Left ventricle myocardium inferior (tissue), 1 donor: ENCODE measurements at regions not wholly inside any gene's neighbourhood (a gene's known extent, or its start where the extent isn't known, plus 50 kb on each side); places are given as distances from the start of the nearest gene placed in this dataset.

Experiments used
- DNase-seq: peaks from one replicate; pipeline ENCODE4 v3.0.0-alpha.2; 2020
- H3K27ac ChIP-seq: fragments of 200-600 bp; replicated peaks from 2 replicates; pipeline ENCODE4 v1.8.0; 2021
- H3K27me3 ChIP-seq: fragments of 200-600 bp; 2 replicates; pipeline ENCODE4 v1.8.0; 2021; ENCODE audit warnings: low read depth
- H3K36me3 ChIP-seq: fragments of 200-600 bp; 2 replicates; pipeline ENCODE4 v1.8.0; 2021
- H3K4me1 ChIP-seq: fragments of 200-600 bp; 2 replicates; pipeline ENCODE4 v1.8.0; 2021
- H3K4me3 ChIP-seq: fragments of 200-600 bp; 2 replicates; pipeline ENCODE4 v1.8.0; 2021; ENCODE audit warnings: mild to moderate bottlenecking, moderate library complexity
- H3K9me3 ChIP-seq: fragments of 200-600 bp; replicated peaks from 2 replicates; pipeline ENCODE4 v1.8.0; 2021
- CTCF ChIP-seq: fragments of 200-600 bp; IDR thresholded peaks from 2 replicates; pipeline ENCODE4 v1.8.0; 2021; ENCODE audit warnings: antibody characterized with exemption, mild to moderate bottlenecking, borderline replicate concordance
- intact Hi-C: fragments of 100-400 bp; cut with micrococcal nuclease; formaldehyde crosslinking; loops from one replicate; pipeline ENCODE4 v1.11.0; 2022
- donor health status: DM: no; HTN: yes; CAD: no; lungs with severe emphysema.

GRCh38 chr5:81914696-81915095, 57.1 kb upstream of the ATG10 start:
- intact Hi-C loops = no loop called here
- no peaks in the 10 kb centered on the region for H3K4me1 ChIP-seq
- H3K9me3 ChIP-seq = no peaks in the 10 kb centered on the region
- H3K36me3 ChIP-seq = no peaks in the 10 kb centered on the region
- H3K27ac ChIP-seq = no peak overlapping the region
- no peak for TF ChIP-seq CTCF
- DNase-seq = no peak
- no peaks in the 10 kb centered on the region for H3K27me3 ChIP-seq
- H3K4me3 ChIP-seq = no peak overlapping the region

- intact Hi-C loops = no loop called here
- no peak overlapping the region for H3K4me3 ChIP-seq
- no peaks in the 10 kb centered on the region for H3K9me3 ChIP-seq
- no peak for DNase-seq
- H3K27ac ChIP-seq = no peak overlapping the region
- no peaks in the 10 kb centered on the region for H3K36me3 ChIP-seq
- H3K4me1 ChIP-seq = peaks cover 11% of the 10 kb centered on the region
- no peak for TF ChIP-seq CTCF
- H3K27me3 ChIP-seq = no peaks in the 10 kb centered on the region
Measured at GRCh38 chr5:81912933-81913332, 58.9 kb upstream of the ATG10 start.

GRCh38 chr5:81909677-81910076, 62.1 kb upstream of the ATG10 start:
- no peak for TF ChIP-seq CTCF
- no peak overlapping the region for H3K4me3 ChIP-seq

GRCh38 chr5:81908771-81909170, 63.1 kb upstream of the ATG10 start:
- TF ChIP-seq CTCF = no peak
- H3K4me3 ChIP-seq = no peak overlapping the region
- intact Hi-C loops = no loop called here
- no peaks in the 10 kb centered on the region for H3K36me3 ChIP-seq
- no peaks in the 10 kb centered on the region for H3K27me3 ChIP-seq
- H3K27ac ChIP-seq = no peak overlapping the region
- DNase-seq = no peak
- H3K4me1 ChIP-seq = peaks cover 11% of the 10 kb centered on the region
- H3K9me3 ChIP-seq = no peaks in the 10 kb centered on the region

More at GRCh38 chr5:81909677-81910076, 62.1 kb upstream of the ATG10 start:
- Histone ChIP-seq H3K27ac (no peak overlapping the region), H3K9me3 (no peaks in the 10 kb centered on the region), H3K4me1 (peaks cover 11% of the 10 kb centered on the region), H3K36me3 (no peaks in the 10 kb centered on the region), H3K27me3 (no peaks in the 10 kb centered on the region)
- intact Hi-C loops = no loop called here
- DNase-seq = no peak

GRCh38 chr5:81908044-81908443, 63.8 kb upstream of the ATG10 start:
- Histone ChIP-seq H3K27ac (no peak overlapping the region), H3K4me3 (no peak overlapping the region), H3K27me3 (no peaks in the 10 kb centered on the region), H3K36me3 (no peaks in the 10 kb centered on the region), H3K9me3 (no peaks in the 10 kb centered on the region), H3K4me1 (peaks cover 11% of the 10 kb centered on the region)
- intact Hi-C loops = no loop called here
- TF ChIP-seq CTCF = no peak
- no peak for DNase-seq
